CD4-positive, CD25-positive, alpha-beta regulatory T cell (primary cell): ENCODE measurements at regions not wholly inside any gene's neighbourhood (a gene's known extent, or its start where the extent isn't known, plus 50 kb on each side); places are given as distances from the start of the nearest gene placed in this dataset.

Source experiments
- ATAC-seq, 2 donors: fragments of 150-1000 bp; cut with Tn5 transposase; one replicate each; pipeline ENCODE4 v1.10.0; 2021; ENCODE audit warnings: low read depth in 2 of 2, moderate number of reproducible peaks in 2 of 2, moderate library complexity in 1 of 2
- DNase-seq, 3 donors: peaks; one replicate each; pipeline versions ENCODE4 v3.0.0 to v3.0.0-alpha.2; 2012 to 2022; ENCODE audit warnings: mixed read lengths in 1 of 3
- H3K27ac ChIP-seq: one replicate; pipeline ENCODE4 v1.7.0; 2013; ENCODE audit warnings: mild to moderate bottlenecking, low read length; ENCODE audit not compliant: insufficient read depth, poor library complexity, severe bottlenecking
- H3K27me3 ChIP-seq: one replicate; pipeline ENCODE4 v1.7.0; 2013; ENCODE audit warnings: low read length; ENCODE audit not compliant: control insufficient read depth, insufficient read depth
- H3K36me3 ChIP-seq: one replicate; pipeline ENCODE4 v1.7.0; 2013; ENCODE audit warnings: mild to moderate bottlenecking, low read length, moderate library complexity; ENCODE audit not compliant: control insufficient read depth, insufficient read depth
- H3K4me1 ChIP-seq: 2 replicates; pipeline ENCODE4 v1.7.0; 2013; ENCODE audit warnings: mild to moderate bottlenecking, low read length; ENCODE audit not compliant: insufficient read depth, control insufficient read depth, poor library complexity, severe bottlenecking
- H3K4me3 ChIP-seq: one replicate; pipeline ENCODE4 v1.7.0; 2013; ENCODE audit warnings: low read depth, mild to moderate bottlenecking, low read length, moderate library complexity
- H3K9me3 ChIP-seq, 2 experiments: 1 replicate in 1 of 2; 2 replicates in 1 of 2; pipeline ENCODE4 v1.7.0; 2013; ENCODE audit warnings: low read length in 2 of 2, mild to moderate bottlenecking in 1 of 2, moderate library complexity in 1 of 2; ENCODE audit not compliant: control insufficient read depth in 2 of 2
- H3K27ac Mint-ChIP-seq, 3 donors: one replicate each; pipeline ENCODE4 v1.8.0; 2020 to 2022; ENCODE audit warnings: mild to moderate bottlenecking in 3 of 3, mixed read lengths in 3 of 3, moderate library complexity in 2 of 3
- H3K27me3 Mint-ChIP-seq: one replicate; pipeline ENCODE4 v1.8.0; 2022; ENCODE audit warnings: mild to moderate bottlenecking, mixed read lengths
- H3K36me3 Mint-ChIP-seq: one replicate; pipeline ENCODE4 v1.8.0; 2020; ENCODE audit warnings: mixed read lengths
- H3K4me1 Mint-ChIP-seq, 4 donors: one replicate each; pipeline ENCODE4 v1.8.0; 2020 to 2022; ENCODE audit warnings: mixed read lengths in 4 of 4, mild to moderate bottlenecking in 1 of 4
- H3K4me3 Mint-ChIP-seq, 4 donors: one replicate each; pipeline ENCODE4 v1.8.0; 2020 to 2022; ENCODE audit warnings: mild to moderate bottlenecking in 4 of 4, mixed read lengths in 4 of 4, moderate library complexity in 3 of 4
- H3K9me3 Mint-ChIP-seq, 7 donors: one replicate each; pipeline ENCODE4 v1.8.0; 2020 to 2022; ENCODE audit warnings: mixed read lengths in 7 of 7, mild to moderate bottlenecking in 3 of 7, moderate library complexity in 2 of 7

GRCh38 chr4:123327346-123327745 lies 69.2 kb upstream of the SPRY1 start:
- Histone ChIP-seq H3K4me1 (no peaks in the 10 kb centered on the region), H3K4me3 (no peak overlapping the region), H3K27ac (no peak overlapping the region), H3K9me3 (peaks cover 0 to 11% of the 10 kb centered on the region in 2 experiments), H3K36me3 (no peaks in the 10 kb centered on the region), H3K27me3 (no peaks in the 10 kb centered on the region)
- no peaks in the 10 kb centered on the region for H3K36me3 Mint-ChIP-seq
- H3K27ac Mint-ChIP-seq: no peak overlapping the region
- ATAC-seq: no peak
- H3K9me3 Mint-ChIP-seq: peaks cover 5 to 20% (median 11%) of the 10 kb centered on the region in 7 donors
- no peak for DNase-seq
- H3K4me3 Mint-ChIP-seq: no peak overlapping the region
- H3K4me1 Mint-ChIP-seq: no peaks in the 10 kb centered on the region
- no peaks in the 10 kb centered on the region for H3K27me3 Mint-ChIP-seq

- H3K9me3 ChIP-seq: peaks cover 0 to 6% of the 10 kb centered on the region in 2 experiments
- H3K9me3 Mint-ChIP-seq: peaks cover 5 to 17% (median 11%) of the 10 kb centered on the region in 7 donors
- no peak overlapping the region for H3K4me3 Mint-ChIP-seq
- no peaks in the 10 kb centered on the region for H3K4me1 Mint-ChIP-seq
- H3K27ac Mint-ChIP-seq: no peak overlapping the region
- H3K4me3 ChIP-seq: no peak overlapping the region
- H3K36me3 Mint-ChIP-seq: no peaks in the 10 kb centered on the region
- H3K27ac ChIP-seq: no peak overlapping the region
- H3K27me3 Mint-ChIP-seq: no peaks in the 10 kb centered on the region
- ATAC-seq (no peak), DNase-seq (no peak)
- no peaks in the 10 kb centered on the region for H3K4me1 ChIP-seq
- H3K36me3 ChIP-seq: no peaks in the 10 kb centered on the region
- H3K27me3 ChIP-seq: no peaks in the 10 kb centered on the region
Observed at GRCh38 chr4:123327846-123328429, 68.7 kb upstream of the SPRY1 start.

- H3K27ac ChIP-seq: no peak overlapping the region
- Mint-ChIP-seq H3K27ac (no peak overlapping the region), H3K9me3 (peaks cover 0 to 7% (median 1%) of the 10 kb centered on the region in 7 donors), H3K27me3 (peaks cover 5% of the 10 kb centered on the region), H3K4me3 (no peak overlapping the region), H3K4me1 (no peaks in the 10 kb centered on the region), H3K36me3 (no peaks in the 10 kb centered on the region)
- no peaks in the 10 kb centered on the region for H3K4me1 ChIP-seq
- H3K4me3 ChIP-seq: no peak overlapping the region
- H3K9me3 ChIP-seq: no peaks in the 10 kb centered on the region
- H3K36me3 ChIP-seq: no peaks in the 10 kb centered on the region
- no peaks in the 10 kb centered on the region for H3K27me3 ChIP-seq
- no peak for DNase-seq
- ATAC-seq: no peak
Observed at GRCh38 chr4:123338715-123339114, 57.9 kb upstream of the SPRY1 start.

GRCh38 chr4:123339507-123340380 lies 56.9 kb upstream of the SPRY1 start:
- Mint-ChIP-seq H3K27me3 (peaks cover 5% of the 10 kb centered on the region), H3K36me3 (no peaks in the 10 kb centered on the region), H3K4me1 (no peaks in the 10 kb centered on the region), H3K27ac (peak overlapping the region in 1 of 3 donors; percentile 8), H3K9me3 (peaks cover 0 to 2% (median 0%) of the 10 kb centered on the region in 7 donors), H3K4me3 (no peak overlapping the region)
- H3K4me3 ChIP-seq: no peak overlapping the region
- no peaks in the 10 kb centered on the region for H3K9me3 ChIP-seq
- no peaks in the 10 kb centered on the region for H3K36me3 ChIP-seq
- no peak overlapping the region for H3K27ac ChIP-seq
- H3K4me1 ChIP-seq: no peaks in the 10 kb centered on the region
- ATAC-seq (no peak), DNase-seq (no peak)
- no peaks in the 10 kb centered on the region for H3K27me3 ChIP-seq

- no peak for DNase-seq
- Histone ChIP-seq H3K36me3 (no peaks in the 10 kb centered on the region), H3K27me3 (no peaks in the 10 kb centered on the region), H3K27ac (no peak overlapping the region), H3K4me1 (no peaks in the 10 kb centered on the region), H3K4me3 (no peak overlapping the region), H3K9me3 (no peaks in the 10 kb centered on the region)
- H3K36me3 Mint-ChIP-seq: no peaks in the 10 kb centered on the region
- H3K4me3 Mint-ChIP-seq: no peak overlapping the region
- H3K27ac Mint-ChIP-seq: peak overlapping the region in 1 of 3 donors; percentile 67
- peaks cover 5% of the 10 kb centered on the region for H3K27me3 Mint-ChIP-seq
- ATAC-seq: no peak
- no peaks in the 10 kb centered on the region for H3K4me1 Mint-ChIP-seq
- peaks cover 0 to 1% (median 0%) of the 10 kb centered on the region in 7 donors for H3K9me3 Mint-ChIP-seq
Observed at GRCh38 chr4:123340381-123340701, 56.3 kb upstream of the SPRY1 start.

- Histone ChIP-seq H3K36me3 (no peaks in the 10 kb centered on the region), H3K27me3 (no peaks in the 10 kb centered on the region), H3K27ac (no peak overlapping the region), H3K4me3 (no peak overlapping the region), H3K9me3 (no peaks in the 10 kb centered on the region), H3K4me1 (no peaks in the 10 kb centered on the region)
- DNase-seq (no peak), ATAC-seq (no peak)
- no peaks in the 10 kb centered on the region for H3K4me1 Mint-ChIP-seq
- H3K27me3 Mint-ChIP-seq: no peaks in the 10 kb centered on the region
- H3K27ac Mint-ChIP-seq: no peak overlapping the region
- no peak overlapping the region for H3K4me3 Mint-ChIP-seq
- no peaks in the 10 kb centered on the region for H3K36me3 Mint-ChIP-seq
- peaks cover 0 to 3% (median 0%) of the 10 kb centered on the region in 7 donors for H3K9me3 Mint-ChIP-seq
Observed at GRCh38 chr4:123342498-123342897, 54.1 kb upstream of the SPRY1 start.

GRCh38 chr4:123343400-123344041 lies 53.1 kb upstream of the SPRY1 start:
- DNase-seq (no peak), ATAC-seq (no peak)
- Histone ChIP-seq H3K9me3 (no peaks in the 10 kb centered on the region), H3K27ac (no peak overlapping the region), H3K4me1 (no peaks in the 10 kb centered on the region), H3K4me3 (no peak overlapping the region), H3K36me3 (no peaks in the 10 kb centered on the region), H3K27me3 (peaks cover 1% of the 10 kb centered on the region)
- Mint-ChIP-seq H3K36me3 (no peaks in the 10 kb centered on the region), H3K27me3 (no peaks in the 10 kb centered on the region), H3K4me1 (no peaks in the 10 kb centered on the region), H3K4me3 (no peak overlapping the region), H3K9me3 (peaks cover 0 to 3% (median 0%) of the 10 kb centered on the region in 7 donors), H3K27ac (no peak overlapping the region)
